GM18508 (cell line): ENCODE measurements at regions not wholly inside any gene's neighbourhood (a gene's known extent, or its start where the extent isn't known, plus 50 kb on each side); places are given as distances from the start of the nearest gene placed in this dataset.

ENCODE experiments used
- ATAC-seq: cut with Tn5 transposase; IDR thresholded peaks from one replicate; pipeline ENCODE4 v1.9.1; 2021; ENCODE audit warnings: moderate number of reproducible peaks; ENCODE audit not compliant: insufficient read depth, unreplicated experiment

- no peak for ATAC-seq
Observed at GRCh38 chr2:222071911-222072310, 226.9 kb downstream of the PAX3 start.

- no peak for ATAC-seq
Observed at GRCh38 chr2:222064286-222064685, 234.5 kb downstream of the PAX3 start.

GRCh38 chr2:222058819-222059445 is 239.9 kb downstream of the PAX3 start:
- ATAC-seq: no peak

GRCh38 chr2:222057347-222058073 is 241.3 kb downstream of the PAX3 start:
- no peak for ATAC-seq

GRCh38 chr2:222055328-222055727 is 243.5 kb downstream of the PAX3 start:
- ATAC-seq: no peak

- no peak for ATAC-seq
Observed at GRCh38 chr2:222054813-222055212, 244.0 kb downstream of the PAX3 start.

- no peak for ATAC-seq
Observed at GRCh38 chr2:222052934-222053367, 245.8 kb downstream of the PAX3 start.

GRCh38 chr2:222050981-222051380 is 247.8 kb downstream of the PAX3 start:
- no peak for ATAC-seq

- no peak for ATAC-seq
Observed at GRCh38 chr2:222049946-222050345, 248.9 kb downstream of the PAX3 start.

GRCh38 chr2:222043897-222044296 is 254.9 kb downstream of the PAX3 start:
- ATAC-seq: no peak

- no peak for ATAC-seq
Observed at GRCh38 chr2:222042666-222043065, 256.1 kb downstream of the PAX3 start.

- ATAC-seq: no peak
Observed at GRCh38 chr2:222040333-222040732, 258.5 kb downstream of the PAX3 start.

GRCh38 chr2:222039821-222040220 is 259.0 kb downstream of the PAX3 start:
- ATAC-seq: no peak

- ATAC-seq: no peak
Observed at GRCh38 chr2:222038067-222038802, 260.6 kb downstream of the PAX3 start.

GRCh38 chr2:222037211-222037610 is 261.6 kb downstream of the PAX3 start:
- ATAC-seq: no peak

GRCh38 chr2:222034058-222034457 is 264.7 kb downstream of the PAX3 start:
- no peak for ATAC-seq

GRCh38 chr2:222033541-222033940 is 265.3 kb downstream of the PAX3 start:
- ATAC-seq: no peak

GRCh38 chr2:222025881-222026271 is 272.9 kb downstream of the PAX3 start:
- ATAC-seq: no peak

- ATAC-seq: no peak
Observed at GRCh38 chr2:222024932-222025880, 273.6 kb downstream of the PAX3 start.

GRCh38 chr2:222017252-222017850 is 281.4 kb downstream of the PAX3 start:
- no peak for ATAC-seq
